GM18867 (cell line): ENCODE measurements at regions not wholly inside any gene's neighbourhood (a gene's known extent, or its start where the extent isn't known, plus 50 kb on each side); places are given as distances from the start of the nearest gene placed in this dataset.
"Not testable (repeated sequence)": the region's sequence is repeated elsewhere in the genome, so short reads cannot be mapped to it uniquely, and the experiment has no call there.

Experiments used
- ATAC-seq: cut with Tn5 transposase; IDR thresholded peaks from one replicate; pipeline ENCODE4 v1.9.1; 2021; ENCODE audit warnings: mild to moderate bottlenecking, moderate library complexity; ENCODE audit not compliant: unreplicated experiment

GRCh38 chr12:89161557-89161956 lies 190.7 kb downstream of the DUSP6 start:
- no peak for ATAC-seq

- ATAC-seq = no peak
Observed at GRCh38 chr12:89160716-89161123, 191.6 kb downstream of the DUSP6 start.

GRCh38 chr12:89157413-89157812 lies 194.9 kb downstream of the DUSP6 start:
- no peak for ATAC-seq

GRCh38 chr12:89156862-89157262 lies 195.4 kb downstream of the DUSP6 start:
- ATAC-seq = no peak

- ATAC-seq = no peak
Observed at GRCh38 chr12:89156340-89156739, 196.0 kb downstream of the DUSP6 start.

- no peak for ATAC-seq
Observed at GRCh38 chr12:89155826-89156225, 196.5 kb downstream of the DUSP6 start.

GRCh38 chr12:89154743-89155499 lies 197.4 kb downstream of the DUSP6 start:
- ATAC-seq = no peak

GRCh38 chr12:89153341-89153740 lies 199.0 kb downstream of the DUSP6 start:
- no peak for ATAC-seq

- no peak for ATAC-seq
Observed at GRCh38 chr12:89151536-89151935, 200.8 kb downstream of the DUSP6 start.

- ATAC-seq = not testable (repeated sequence)
Observed at GRCh38 chr12:89150789-89151188, 201.5 kb downstream of the DUSP6 start.

GRCh38 chr12:89140602-89141238 lies 211.6 kb downstream of the DUSP6 start:
- ATAC-seq = no peak

GRCh38 chr12:89140141-89140540 lies 212.2 kb downstream of the DUSP6 start:
- no peak for ATAC-seq

- ATAC-seq = no peak
Observed at GRCh38 chr12:89139390-89139789, 212.9 kb downstream of the DUSP6 start.

GRCh38 chr12:89138048-89138852 lies 214.1 kb downstream of the DUSP6 start:
- no peak for ATAC-seq

GRCh38 chr12:89135976-89136634 lies 216.2 kb downstream of the DUSP6 start:
- ATAC-seq = no peak

GRCh38 chr12:89134213-89134770 lies 218.0 kb downstream of the DUSP6 start:
- ATAC-seq = no peak

- ATAC-seq = peak; percentile 42
Observed at GRCh38 chr12:89129167-89129870, 223.0 kb downstream of the DUSP6 start.

- no peak for ATAC-seq
Observed at GRCh38 chr12:89126712-89127111, 225.6 kb downstream of the DUSP6 start.

GRCh38 chr12:89122852-89123251 lies 229.4 kb downstream of the DUSP6 start:
- no peak for ATAC-seq

GRCh38 chr12:89117448-89118034 lies 234.8 kb downstream of the DUSP6 start:
- ATAC-seq = no peak
